HG03064 (cell line): ENCODE measurements at regions not wholly inside any gene's neighbourhood (a gene's known extent, or its start where the extent isn't known, plus 50 kb on each side); places are given as distances from the start of the nearest gene placed in this dataset.
A peak's percentile ranks its signal among the peaks of the same experiment; 100 is the strongest.

Experiments
- ATAC-seq: cut with Tn5 transposase; IDR thresholded peaks from one replicate; pipeline ENCODE4 v1.9.1; 2021; ENCODE audit warnings: low read depth; ENCODE audit not compliant: unreplicated experiment

DNA sequence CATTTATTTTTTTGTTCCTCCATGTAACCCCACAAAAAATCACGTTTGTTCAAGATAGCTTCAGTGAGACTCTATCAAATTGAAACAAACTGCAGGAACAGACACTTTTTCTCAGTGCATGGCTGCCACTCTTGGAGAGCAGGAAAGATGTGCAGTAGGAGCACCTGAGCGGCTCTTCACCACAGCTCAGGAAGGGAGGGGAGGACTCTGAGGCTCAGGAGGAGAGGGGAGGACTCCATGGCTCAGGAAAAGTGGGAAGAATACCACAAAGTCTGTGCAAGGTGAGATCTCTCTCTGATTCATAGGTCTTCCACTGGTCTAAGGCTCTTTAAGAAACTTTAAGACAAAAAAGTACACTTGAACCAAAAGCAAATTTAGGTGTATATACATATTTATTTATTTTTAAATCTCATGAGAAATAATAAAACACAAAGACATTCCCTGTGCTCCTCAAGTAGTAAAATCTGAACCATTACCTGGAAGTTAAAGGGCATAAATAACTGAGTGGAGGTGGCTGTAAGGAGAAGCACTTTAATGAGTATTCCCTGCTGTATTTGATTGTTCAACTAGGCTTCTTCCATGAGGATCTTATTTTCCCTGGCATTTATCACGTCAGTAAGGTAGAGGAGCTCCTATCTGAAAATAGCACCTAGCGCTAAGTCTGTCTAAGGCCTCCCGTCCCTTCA lies 69.2 kb upstream of the CCN6 start:
- ATAC-seq: no peak

DNA sequence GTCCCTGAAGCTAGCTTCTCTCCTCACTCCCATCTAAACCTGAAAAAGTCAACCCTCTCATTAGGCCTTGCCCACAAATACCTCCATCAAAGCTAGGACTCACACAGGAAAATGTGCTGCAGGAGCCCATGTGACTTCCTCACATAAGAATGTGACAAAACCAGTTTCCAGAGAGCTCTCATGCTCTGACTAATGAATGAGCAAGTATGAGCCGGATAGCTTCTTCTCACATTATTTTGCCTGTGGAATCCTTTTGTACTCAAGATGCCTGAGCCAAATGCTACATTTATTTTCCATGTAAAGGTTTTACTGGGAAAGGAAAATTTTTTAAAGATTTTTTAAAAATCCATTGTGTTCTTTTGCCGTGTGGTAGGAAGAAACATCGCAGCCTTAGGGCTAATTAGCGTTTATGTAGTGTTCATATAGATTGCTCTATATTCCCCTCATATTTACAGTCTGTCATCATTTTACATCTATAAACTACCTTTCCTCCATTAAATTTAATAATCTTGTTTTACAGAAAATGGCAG lies 68.6 kb upstream of the CCN6 start:
- no peak for ATAC-seq

DNA sequence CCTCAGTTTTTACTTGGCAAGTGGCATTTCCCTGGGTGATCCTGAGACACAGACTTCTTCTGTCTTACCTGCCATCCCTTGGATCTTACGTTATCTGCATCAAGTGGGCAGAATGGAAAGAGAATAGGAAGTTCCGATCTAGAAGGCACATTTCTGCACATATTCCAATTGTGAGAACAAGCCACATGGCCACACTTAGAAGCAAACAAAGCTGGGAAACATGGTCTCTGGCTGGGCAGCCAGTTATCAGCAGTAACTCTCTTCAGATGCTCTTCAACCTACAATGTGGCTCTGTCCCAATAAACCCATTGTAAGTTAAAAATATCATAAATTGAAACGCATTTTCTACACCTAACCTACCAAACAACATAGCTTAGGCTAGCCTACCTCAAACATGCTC lies 67.3 kb upstream of the CCN6 start:
- ATAC-seq: no peak

DNA sequence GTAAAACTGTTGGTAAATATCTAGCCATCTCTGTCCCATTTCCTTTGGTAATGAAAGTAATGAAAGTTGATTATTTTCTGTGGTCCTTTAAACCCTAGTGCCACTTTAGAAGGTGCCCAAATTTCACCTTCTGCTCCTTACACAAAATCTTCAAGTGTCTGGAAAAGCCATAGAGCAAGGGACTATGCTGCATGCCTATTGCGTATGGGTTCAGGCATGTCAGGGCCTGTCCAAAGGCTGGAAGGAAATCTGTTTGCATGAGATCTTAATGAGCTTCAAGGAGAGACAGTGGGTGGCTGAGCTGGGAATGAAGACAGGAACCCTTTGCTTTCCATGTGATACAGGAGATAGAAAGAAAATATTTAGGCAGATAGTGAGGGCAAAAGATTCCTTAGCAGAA lies 66.6 kb upstream of the CCN6 start:
- no peak for ATAC-seq

DNA sequence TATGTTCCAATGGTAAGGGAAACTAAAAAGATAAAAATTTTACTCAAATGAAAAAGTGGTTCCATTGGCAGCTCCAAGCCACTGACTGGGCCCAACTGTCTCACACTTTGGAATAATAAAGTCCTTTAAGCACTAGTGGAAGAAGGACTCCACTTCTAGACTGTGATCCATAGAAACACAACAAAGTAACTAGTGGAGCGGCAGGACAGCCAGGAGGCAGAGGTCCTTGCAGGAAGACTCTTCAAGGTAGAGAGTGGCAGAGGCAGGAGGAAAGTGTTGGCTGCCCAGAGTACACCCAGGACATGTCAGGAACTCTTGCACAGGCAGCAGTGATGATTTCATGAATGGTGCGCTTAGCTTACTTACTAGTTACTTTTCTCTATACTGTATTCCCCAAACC lies 65.0 kb upstream of the CCN6 start:
- no peak for ATAC-seq

DNA sequence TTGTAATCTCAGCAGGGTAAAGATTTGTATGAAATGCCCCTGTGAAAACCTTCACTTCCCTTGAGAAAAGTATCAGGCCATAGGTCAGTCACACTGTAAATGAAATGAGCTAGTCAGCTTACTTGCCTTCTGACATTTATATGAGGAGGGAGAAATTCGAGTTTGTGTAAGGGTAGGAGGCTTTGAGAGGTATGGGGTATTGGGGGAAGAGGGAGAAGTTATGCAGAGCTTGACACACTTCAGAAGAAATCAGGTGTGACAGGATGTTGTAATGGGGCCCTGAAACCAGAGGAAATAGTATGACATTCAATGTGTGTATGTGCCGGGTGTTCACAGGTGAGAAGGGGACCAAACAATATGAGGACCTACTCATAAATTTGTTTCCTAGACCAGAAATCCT lies 64.2 kb upstream of the CCN6 start:
- ATAC-seq: no peak

DNA sequence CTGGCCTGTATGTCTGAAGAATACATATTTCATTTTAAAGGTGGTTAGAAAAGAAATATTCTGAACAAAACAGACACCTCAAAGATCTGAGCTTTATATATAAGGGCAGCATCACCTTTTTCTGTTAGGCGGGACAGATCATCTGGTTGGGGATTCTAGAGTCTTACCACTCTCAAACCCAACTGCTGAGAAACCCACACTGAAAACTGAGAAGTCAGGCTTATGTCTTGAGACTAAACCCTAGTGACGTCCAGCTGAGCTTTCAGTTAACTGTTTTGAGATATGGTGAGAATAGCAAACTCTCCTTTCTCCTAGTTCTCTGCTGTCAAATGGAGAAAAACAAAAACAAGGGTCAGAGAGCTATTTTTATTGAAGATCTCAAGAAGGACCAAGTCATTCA lies 63.7 kb upstream of the CCN6 start:
- peak; percentile 46 for ATAC-seq

DNA sequence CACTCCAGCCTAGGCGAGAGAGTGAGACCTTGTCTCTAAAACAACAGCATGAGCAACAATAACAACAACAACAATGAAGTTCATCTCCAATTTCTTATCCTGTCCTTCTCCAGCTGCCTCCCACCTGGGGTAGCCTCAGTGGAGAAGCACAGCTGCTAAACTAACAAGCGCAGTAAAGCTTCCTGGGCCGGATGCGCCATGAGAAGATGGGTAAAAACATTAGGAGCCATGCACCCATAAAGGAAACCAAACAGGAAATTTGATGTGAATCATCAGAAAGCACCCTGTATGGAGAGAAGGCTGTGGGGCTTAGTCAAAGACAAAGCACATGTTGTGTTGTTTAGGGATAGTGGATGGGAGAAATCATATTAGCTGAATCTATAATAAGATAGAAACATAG lies 61.1 kb upstream of the CCN6 start:
- peak; percentile 43 for ATAC-seq

DNA sequence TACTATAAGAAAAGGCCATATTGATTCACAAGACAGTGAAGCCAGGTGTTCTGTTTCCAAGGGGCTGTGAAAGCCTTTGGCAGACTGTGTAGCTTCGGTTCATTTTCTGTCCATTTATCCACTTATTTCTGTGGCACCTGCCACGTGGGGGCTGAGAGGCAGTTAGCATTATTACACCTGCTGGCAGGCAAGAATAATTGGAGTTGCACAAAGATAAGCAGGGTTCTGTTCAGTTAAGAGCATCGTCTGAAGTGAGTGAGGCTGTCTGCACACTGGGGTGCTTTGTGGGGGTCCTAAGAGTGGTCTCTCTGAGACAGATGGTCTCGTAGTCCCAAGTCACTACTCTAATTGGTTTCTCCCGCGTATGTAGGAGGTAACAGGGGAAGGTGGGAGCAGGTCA lies 60.6 kb upstream of the CCN6 start:
- ATAC-seq: no peak

DNA sequence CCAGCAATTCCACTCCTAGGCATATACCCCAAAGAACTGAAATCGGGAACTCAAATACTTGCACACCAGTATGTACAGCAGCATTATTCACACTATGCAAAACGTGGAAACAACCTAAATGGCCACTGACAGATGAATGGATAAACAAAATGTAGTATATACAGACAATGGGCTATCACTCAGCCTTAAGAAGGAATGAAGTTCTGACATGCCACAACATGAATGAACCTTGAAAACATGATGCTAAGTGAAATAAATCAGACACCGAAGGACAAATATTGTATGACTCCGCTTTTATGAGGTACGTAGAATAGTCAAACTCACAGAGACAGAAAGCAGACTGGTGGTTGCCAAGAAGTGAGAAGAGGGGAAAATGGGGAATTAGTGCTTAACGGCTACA lies 59.1 kb upstream of the CCN6 start:
- no peak for ATAC-seq

DNA sequence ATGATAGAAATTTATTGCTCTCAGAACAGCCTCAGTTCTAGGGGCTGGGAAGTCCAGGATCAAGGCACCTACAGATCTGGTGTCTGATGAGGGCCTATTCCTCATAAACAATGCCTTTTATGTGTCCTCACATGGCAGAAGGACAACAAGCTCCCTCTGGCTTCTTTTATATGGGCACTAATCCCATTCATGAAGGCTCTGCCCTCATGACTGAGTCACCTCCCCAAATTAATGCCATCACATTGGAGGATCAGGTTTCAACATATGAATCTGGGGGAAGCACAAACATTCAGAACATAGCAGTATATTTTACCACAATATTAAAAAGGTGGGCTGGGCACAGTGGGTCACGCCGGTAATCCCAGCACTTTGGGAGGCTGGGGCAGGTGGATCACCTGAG lies 58.5 kb upstream of the CCN6 start:
- no peak for ATAC-seq

DNA sequence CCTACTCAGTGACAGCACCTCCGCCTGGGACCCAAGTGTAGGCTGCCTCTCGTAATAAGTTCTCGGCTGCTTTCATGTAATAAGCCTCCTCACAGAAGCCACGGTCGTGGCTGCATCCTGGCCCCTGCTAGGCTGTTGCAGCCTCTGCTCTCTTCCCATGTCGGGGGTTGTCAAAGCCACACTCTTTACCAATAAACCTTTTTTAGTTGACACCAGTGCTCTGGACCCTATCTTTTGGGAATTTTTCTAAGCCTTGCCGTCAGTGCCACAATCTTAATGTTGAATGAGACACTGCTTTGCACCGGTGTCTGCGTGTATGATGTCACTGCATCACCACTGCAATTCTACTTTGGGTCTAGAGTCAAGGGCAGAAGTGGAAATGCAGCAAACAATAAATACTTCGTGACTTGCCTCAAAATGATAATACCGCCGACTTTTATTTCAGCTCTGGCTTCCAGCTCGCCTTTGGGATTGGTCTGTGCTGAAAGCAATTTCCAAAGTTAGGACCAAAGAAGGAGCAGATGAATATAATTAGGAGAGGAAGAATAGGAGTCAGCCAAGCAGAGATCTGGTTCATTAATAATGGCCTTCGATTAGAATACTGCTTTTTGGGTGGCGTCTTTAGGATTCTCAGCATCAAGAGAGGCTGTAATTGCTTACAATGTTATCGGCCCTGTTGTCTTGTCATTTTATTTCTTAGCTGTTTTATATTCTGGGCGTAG lies 57.6 kb upstream of the CCN6 start:
- ATAC-seq: no peak

DNA sequence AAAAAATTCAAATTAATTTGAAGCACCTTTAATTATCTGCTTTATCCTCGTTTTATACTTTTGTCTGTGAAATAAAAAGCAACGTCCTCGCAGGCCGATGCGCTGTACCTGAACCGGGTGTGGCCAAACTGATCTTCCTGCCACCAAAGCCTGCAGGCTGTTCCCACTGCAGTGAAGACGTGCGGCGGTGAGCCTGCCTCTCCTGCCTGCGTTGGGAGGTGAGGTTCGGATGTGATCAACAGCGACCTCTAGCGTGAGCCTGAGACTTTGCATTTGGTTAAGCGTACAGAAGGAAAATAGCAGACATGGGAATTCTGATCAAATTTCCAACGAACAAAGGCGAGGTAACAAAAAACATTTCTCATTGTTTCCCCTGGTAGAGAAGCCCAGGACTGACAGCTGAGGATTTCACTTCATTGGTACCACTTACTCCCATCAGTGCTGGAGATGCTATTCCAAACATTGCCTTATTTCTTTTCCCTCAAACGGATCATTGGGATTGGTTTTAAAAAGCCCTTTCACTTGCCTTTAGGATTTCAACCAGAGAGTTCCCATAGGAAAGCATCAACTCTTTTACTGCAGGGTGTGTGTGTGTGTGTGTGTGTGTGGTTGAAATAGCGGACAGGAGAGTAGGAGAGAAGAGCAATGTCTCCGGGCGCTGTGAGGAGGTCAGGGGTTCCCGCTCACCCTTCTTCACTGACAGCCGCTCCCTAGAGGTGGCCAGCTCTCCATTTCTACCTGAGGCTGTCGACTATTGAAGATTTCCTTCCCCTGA lies 56.6 kb upstream of the CCN6 start:
- no peak for ATAC-seq

DNA sequence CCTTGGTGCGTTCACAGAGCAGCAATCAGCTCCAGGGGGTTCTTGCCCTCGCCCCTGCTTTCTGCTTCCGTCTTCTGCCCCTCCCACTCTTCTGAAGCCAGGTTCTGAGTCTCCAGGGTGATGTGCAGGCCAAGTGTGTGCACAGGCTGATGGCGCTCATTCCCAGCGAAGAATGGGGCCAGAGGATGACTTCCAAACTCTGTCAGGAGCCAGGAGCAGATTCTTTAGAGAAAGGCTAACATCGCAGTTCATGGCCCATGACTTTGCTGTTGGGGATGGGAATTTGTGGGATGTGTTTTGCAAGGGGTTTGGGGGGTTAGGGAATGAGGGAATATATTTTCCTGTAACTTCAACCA lies 56.1 kb upstream of the CCN6 start:
- ATAC-seq: no peak

DNA sequence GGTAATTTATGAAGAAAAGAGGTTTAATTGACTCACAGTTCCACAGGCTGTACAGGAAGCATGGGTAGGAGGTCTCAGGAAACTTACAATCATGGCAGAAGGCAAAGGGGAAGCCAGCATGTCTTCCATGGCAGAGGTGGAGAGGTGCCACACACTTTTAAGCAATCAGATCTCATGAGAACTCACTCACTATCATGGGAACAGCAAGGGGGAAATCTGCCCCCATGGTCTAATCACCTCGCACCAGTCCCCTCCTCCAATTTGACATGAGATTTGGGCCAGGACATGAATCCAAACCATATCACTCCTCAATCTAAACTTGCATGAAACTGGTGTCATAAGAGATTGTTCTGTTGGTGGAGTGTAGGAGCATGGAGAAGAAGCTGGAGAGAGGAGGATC lies 51.6 kb upstream of the CCN6 start:
- ATAC-seq: no peak
